Osteoblast (primary cell): ENCODE measurements at regions not wholly inside any gene's neighbourhood (a gene's known extent, or its start where the extent isn't known, plus 50 kb on each side); places are given as distances from the start of the nearest gene placed in this dataset.

Experiments
- DNase-seq: peaks from one replicate; pipeline ENCODE4 v3.0.0; 2011; ENCODE audit warnings: low spot score, mixed read lengths; ENCODE audit not compliant: insufficient read length; ENCODE audit errors: missing footprints
- H2AFZ ChIP-seq: 2 replicates; pipeline ENCODE4 v1.6.0; 2011; ENCODE audit warnings: mild to moderate bottlenecking, low read length
- H3K27ac ChIP-seq: 2 replicates; pipeline ENCODE4 v1.5.1; 2011; ENCODE audit warnings: mild to moderate bottlenecking, low read depth, low read length, moderate library complexity
- H3K27me3 ChIP-seq: 2 replicates; pipeline ENCODE4 v1.6.0; 2012; ENCODE audit warnings: mild to moderate bottlenecking, control low read depth, inconsistent platforms, low read length, moderate library complexity; ENCODE audit not compliant: insufficient read depth
- H3K36me3 ChIP-seq: 2 replicates; pipeline ENCODE4 v1.5.1; 2011; ENCODE audit warnings: mild to moderate bottlenecking, low read length, control low read depth, moderate library complexity; ENCODE audit not compliant: insufficient read depth
- H3K4me1 ChIP-seq: 2 replicates; pipeline ENCODE4 v1.5.1; 2011; ENCODE audit warnings: mild to moderate bottlenecking, low read length, control low read depth, moderate library complexity; ENCODE audit not compliant: insufficient read depth
- H3K4me2 ChIP-seq: 2 replicates; pipeline ENCODE4 v1.6.0; 2011; ENCODE audit warnings: mild to moderate bottlenecking, low read length; ENCODE audit not compliant: insufficient read depth
- H3K4me3 ChIP-seq: fragments of 200-600 bp; sonication (generic); 3 replicates; pipeline ENCODE4 v1.5.1; 2012; ENCODE audit warnings: mild to moderate bottlenecking, low read length, inconsistent platforms; ENCODE audit not compliant: insufficient read depth
- H3K79me2 ChIP-seq: 2 replicates; pipeline ENCODE4 v1.6.0; 2012; ENCODE audit warnings: mild to moderate bottlenecking, low read length, control low read depth, inconsistent platforms; ENCODE audit not compliant: insufficient read depth
- H3K9me3 ChIP-seq: 2 replicates; pipeline ENCODE4 v1.5.1; 2011; ENCODE audit warnings: low read depth, low read length, control low read depth
- H4K20me1 ChIP-seq: 2 replicates; pipeline ENCODE4 v1.6.0; 2012; ENCODE audit warnings: mild to moderate bottlenecking, low read length, control low read depth; ENCODE audit not compliant: insufficient read depth
- TF ChIP-seq, protein P1 (sequence below): IDR thresholded peaks from 2 replicates; pipeline ENCODE4 v1.5.1; 2011; ENCODE audit warnings: mild to moderate bottlenecking, low read depth, low read length, moderate library complexity; ENCODE audit errors: extremely low read depth

- Histone ChIP-seq H3K4me1 (no peaks in the 10 kb centered on the region), H3K79me2 (no peaks in the 10 kb centered on the region), H4K20me1 (no peaks in the 10 kb centered on the region), H3K27me3 (no peaks in the 10 kb centered on the region), H3K4me2 (no peak overlapping the region), H3K36me3 (no peaks in the 10 kb centered on the region), H3K4me3 (no peak overlapping the region), H3K9me3 (no peaks in the 10 kb centered on the region), H2AFZ (no peak overlapping the region), H3K27ac (no peak overlapping the region)
- DNase-seq: peak; percentile 3
- TF ChIP-seq, protein P1, sequence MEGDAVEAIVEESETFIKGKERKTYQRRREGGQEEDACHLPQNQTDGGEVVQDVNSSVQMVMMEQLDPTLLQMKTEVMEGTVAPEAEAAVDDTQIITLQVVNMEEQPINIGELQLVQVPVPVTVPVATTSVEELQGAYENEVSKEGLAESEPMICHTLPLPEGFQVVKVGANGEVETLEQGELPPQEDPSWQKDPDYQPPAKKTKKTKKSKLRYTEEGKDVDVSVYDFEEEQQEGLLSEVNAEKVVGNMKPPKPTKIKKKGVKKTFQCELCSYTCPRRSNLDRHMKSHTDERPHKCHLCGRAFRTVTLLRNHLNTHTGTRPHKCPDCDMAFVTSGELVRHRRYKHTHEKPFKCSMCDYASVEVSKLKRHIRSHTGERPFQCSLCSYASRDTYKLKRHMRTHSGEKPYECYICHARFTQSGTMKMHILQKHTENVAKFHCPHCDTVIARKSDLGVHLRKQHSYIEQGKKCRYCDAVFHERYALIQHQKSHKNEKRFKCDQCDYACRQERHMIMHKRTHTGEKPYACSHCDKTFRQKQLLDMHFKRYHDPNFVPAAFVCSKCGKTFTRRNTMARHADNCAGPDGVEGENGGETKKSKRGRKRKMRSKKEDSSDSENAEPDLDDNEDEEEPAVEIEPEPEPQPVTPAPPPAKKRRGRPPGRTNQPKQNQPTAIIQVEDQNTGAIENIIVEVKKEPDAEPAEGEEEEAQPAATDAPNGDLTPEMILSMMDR: no peak
These were observed 254.6 kb downstream of the GASK1B start for GRCh38 chr4:157918036-157918832.

- H3K27ac ChIP-seq: no peak overlapping the region
- no peak overlapping the region for H2AFZ ChIP-seq
- no peak for DNase-seq
- H3K4me1 ChIP-seq: no peaks in the 10 kb centered on the region
- no peaks in the 10 kb centered on the region for H4K20me1 ChIP-seq
- H3K36me3 ChIP-seq: no peaks in the 10 kb centered on the region
- H3K27me3 ChIP-seq: no peaks in the 10 kb centered on the region
- H3K4me3 ChIP-seq: no peak overlapping the region
- H3K4me2 ChIP-seq: no peak overlapping the region
- H3K79me2 ChIP-seq: no peaks in the 10 kb centered on the region
- TF ChIP-seq, protein P1: no peak
- H3K9me3 ChIP-seq: no peaks in the 10 kb centered on the region
These were observed 260.6 kb downstream of the GASK1B start for GRCh38 chr4:157912212-157912611.

DNA sequence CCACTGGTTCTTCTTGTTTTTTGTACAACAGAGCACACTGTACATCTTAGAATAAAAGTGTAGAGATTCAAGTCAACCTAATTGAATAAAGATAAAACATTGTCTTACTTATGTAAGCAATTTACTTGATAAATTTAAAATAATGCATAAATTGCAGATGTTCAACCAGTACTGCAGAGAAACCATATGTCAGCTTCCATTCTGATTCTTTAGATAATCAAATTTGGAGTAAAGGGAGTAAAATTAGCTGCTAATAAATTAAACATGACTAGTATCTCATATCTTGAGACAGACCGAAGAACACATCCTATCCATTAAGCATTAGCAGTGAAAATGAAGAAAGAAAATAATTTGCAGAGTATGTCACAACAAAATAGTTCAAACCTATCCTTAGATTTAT lies 261.2 kb downstream of the GASK1B start:
- H3K36me3 ChIP-seq: no peaks in the 10 kb centered on the region
- no peaks in the 10 kb centered on the region for H3K79me2 ChIP-seq
- H3K27me3 ChIP-seq: no peaks in the 10 kb centered on the region
- H4K20me1 ChIP-seq: no peaks in the 10 kb centered on the region
- no peaks in the 10 kb centered on the region for H3K4me1 ChIP-seq
- H2AFZ ChIP-seq: no peak overlapping the region
- no peak for DNase-seq
- H3K27ac ChIP-seq: no peak overlapping the region
- H3K4me3 ChIP-seq: no peak overlapping the region
- H3K4me2 ChIP-seq: no peak overlapping the region
- H3K9me3 ChIP-seq: no peaks in the 10 kb centered on the region
- TF ChIP-seq, protein P1: no peak

GRCh38 chr4:157908691-157909090 lies 264.1 kb downstream of the GASK1B start:
- H3K36me3 ChIP-seq: no peaks in the 10 kb centered on the region
- H3K9me3 ChIP-seq: no peaks in the 10 kb centered on the region
- H3K27ac ChIP-seq: no peak overlapping the region
- no peak overlapping the region for H2AFZ ChIP-seq
- no peaks in the 10 kb centered on the region for H3K27me3 ChIP-seq
- no peak overlapping the region for H3K4me3 ChIP-seq
- no peaks in the 10 kb centered on the region for H4K20me1 ChIP-seq
- no peaks in the 10 kb centered on the region for H3K79me2 ChIP-seq
- no peak for DNase-seq
- no peaks in the 10 kb centered on the region for H3K4me1 ChIP-seq
- TF ChIP-seq, protein P1: no peak
- no peak overlapping the region for H3K4me2 ChIP-seq
